ENCODE measurements at regions not wholly inside any gene's neighbourhood (a gene's known extent, or its start where the extent isn't known, plus 50 kb on each side); places are given as distances from the start of the nearest gene placed in this dataset.
"Not testable (repeated sequence)": the region's sequence is repeated elsewhere in the genome, so short reads cannot be mapped to it uniquely, and the experiment has no call there.

- Mint-ChIP-seq H3K27me3 (no peaks in the 10 kb centered on the region), H3K4me1 (no peaks in the 10 kb centered on the region), H3K4me3 (no peak overlapping the region), H3K36me3 (no peaks in the 10 kb centered on the region), H3K27ac (no peak overlapping the region), H3K9me3 (peaks cover 8% of the 10 kb centered on the region)
- ATAC-seq = no peak
These were observed 466.9 kb upstream of the NRSN1 start for GRCh38 chr6:23659125-23659524.

- Mint-ChIP-seq H3K4me1 (no peaks in the 10 kb centered on the region), H3K36me3 (no peaks in the 10 kb centered on the region), H3K27me3 (no peaks in the 10 kb centered on the region), H3K4me3 (no peak overlapping the region), H3K27ac (no peak overlapping the region), H3K9me3 (peaks cover 14% of the 10 kb centered on the region)
- no peak for ATAC-seq
These were observed 464.5 kb upstream of the NRSN1 start for GRCh38 chr6:23661549-23661948.

GRCh38 chr6:23663096-23663495 is 462.9 kb upstream of the NRSN1 start:
- ATAC-seq = no peak
- Mint-ChIP-seq H3K36me3 (no peaks in the 10 kb centered on the region), H3K27me3 (no peaks in the 10 kb centered on the region)

GRCh38 chr6:23663652-23664051 is 462.4 kb upstream of the NRSN1 start:
- Mint-ChIP-seq H3K36me3 (no peaks in the 10 kb centered on the region), H3K4me3 (no peak overlapping the region), H3K4me1 (no peaks in the 10 kb centered on the region), H3K27me3 (no peaks in the 10 kb centered on the region), H3K9me3 (peaks cover 16% of the 10 kb centered on the region), H3K27ac (no peak overlapping the region)
- ATAC-seq = no peak

More at GRCh38 chr6:23663096-23663495, 462.9 kb upstream of the NRSN1 start:
- no peak overlapping the region for H3K27ac Mint-ChIP-seq
- no peak overlapping the region for H3K4me3 Mint-ChIP-seq
- no peaks in the 10 kb centered on the region for H3K4me1 Mint-ChIP-seq
- H3K9me3 Mint-ChIP-seq = peaks cover 16% of the 10 kb centered on the region

- not testable (repeated sequence) for H3K36me3 Mint-ChIP-seq, H3K4me3 Mint-ChIP-seq, H3K27me3 Mint-ChIP-seq, H3K4me1 Mint-ChIP-seq, ATAC-seq, H3K27ac Mint-ChIP-seq
- peaks cover 25% of the 10 kb centered on the region for H3K9me3 Mint-ChIP-seq
These were observed 460.1 kb upstream of the NRSN1 start for GRCh38 chr6:23665911-23666310.

- H3K4me3 Mint-ChIP-seq = no peak overlapping the region
- H3K4me1 Mint-ChIP-seq = no peaks in the 10 kb centered on the region
- peaks cover 5% of the 10 kb centered on the region for H3K36me3 Mint-ChIP-seq
- H3K27ac Mint-ChIP-seq = no peak overlapping the region
- peaks cover 46% of the 10 kb centered on the region for H3K9me3 Mint-ChIP-seq
- no peak for ATAC-seq
- H3K27me3 Mint-ChIP-seq = no peaks in the 10 kb centered on the region
These were observed 453.3 kb upstream of the NRSN1 start for GRCh38 chr6:23672737-23673136.

GRCh38 chr6:23678626-23679025 is 447.4 kb upstream of the NRSN1 start:
- H3K36me3 Mint-ChIP-seq = no peaks in the 10 kb centered on the region
- H3K9me3 Mint-ChIP-seq = peaks cover 12% of the 10 kb centered on the region

GRCh38 chr6:23681743-23682142 is 444.3 kb upstream of the NRSN1 start:
- Mint-ChIP-seq H3K36me3 (no peaks in the 10 kb centered on the region), H3K27me3 (no peaks in the 10 kb centered on the region), H3K4me1 (no peaks in the 10 kb centered on the region), H3K27ac (no peak overlapping the region), H3K4me3 (no peak overlapping the region), H3K9me3 (peaks cover 5% of the 10 kb centered on the region)
- no peak for ATAC-seq

More at GRCh38 chr6:23678626-23679025, 447.4 kb upstream of the NRSN1 start:
- no peaks in the 10 kb centered on the region for H3K27me3 Mint-ChIP-seq
- no peak for ATAC-seq
- no peaks in the 10 kb centered on the region for H3K4me1 Mint-ChIP-seq
- H3K27ac Mint-ChIP-seq = no peak overlapping the region
- H3K4me3 Mint-ChIP-seq = no peak overlapping the region

GRCh38 chr6:23688650-23689049 is 437.4 kb upstream of the NRSN1 start:
- no peak for ATAC-seq
- Mint-ChIP-seq H3K36me3 (no peaks in the 10 kb centered on the region), H3K27me3 (no peaks in the 10 kb centered on the region), H3K4me3 (no peak overlapping the region), H3K9me3 (peaks cover 8% of the 10 kb centered on the region), H3K27ac (no peak overlapping the region), H3K4me1 (no peaks in the 10 kb centered on the region)

- H3K27me3 Mint-ChIP-seq = no peaks in the 10 kb centered on the region
- no peak overlapping the region for H3K27ac Mint-ChIP-seq
- no peak for ATAC-seq
- H3K4me3 Mint-ChIP-seq = no peak overlapping the region
- no peaks in the 10 kb centered on the region for H3K4me1 Mint-ChIP-seq
- H3K36me3 Mint-ChIP-seq = no peaks in the 10 kb centered on the region
- peaks cover 3% of the 10 kb centered on the region for H3K9me3 Mint-ChIP-seq
These were observed 435.5 kb upstream of the NRSN1 start for GRCh38 chr6:23690453-23691049.

- H3K27ac Mint-ChIP-seq = no peak overlapping the region
- H3K9me3 Mint-ChIP-seq = peaks cover 3% of the 10 kb centered on the region
- H3K27me3 Mint-ChIP-seq = no peaks in the 10 kb centered on the region
- no peaks in the 10 kb centered on the region for H3K4me1 Mint-ChIP-seq
- ATAC-seq = no peak
- no peak overlapping the region for H3K4me3 Mint-ChIP-seq
- H3K36me3 Mint-ChIP-seq = no peaks in the 10 kb centered on the region
These were observed 433.8 kb upstream of the NRSN1 start for GRCh38 chr6:23692184-23692583.

- Mint-ChIP-seq H3K4me1 (no peaks in the 10 kb centered on the region), H3K36me3 (no peaks in the 10 kb centered on the region), H3K27me3 (no peaks in the 10 kb centered on the region), H3K4me3 (no peak overlapping the region), H3K27ac (no peak overlapping the region), H3K9me3 (peaks cover 5% of the 10 kb centered on the region)
- ATAC-seq = no peak
These were observed 429.0 kb upstream of the NRSN1 start for GRCh38 chr6:23696992-23697391.

GRCh38 chr6:23704479-23705052 is 421.4 kb upstream of the NRSN1 start:
- Mint-ChIP-seq H3K4me3 (no peak overlapping the region), H3K4me1 (no peaks in the 10 kb centered on the region), H3K27ac (no peak overlapping the region), H3K27me3 (no peaks in the 10 kb centered on the region), H3K36me3 (no peaks in the 10 kb centered on the region), H3K9me3 (peaks cover 11% of the 10 kb centered on the region)
- ATAC-seq = no peak

GRCh38 chr6:23705697-23706096 is 420.3 kb upstream of the NRSN1 start:
- Mint-ChIP-seq H3K4me1 (no peaks in the 10 kb centered on the region), H3K4me3 (no peak overlapping the region), H3K27me3 (no peaks in the 10 kb centered on the region), H3K9me3 (peaks cover 11% of the 10 kb centered on the region), H3K36me3 (no peaks in the 10 kb centered on the region), H3K27ac (no peak overlapping the region)
- no peak for ATAC-seq

- ATAC-seq = no peak
- Mint-ChIP-seq H3K36me3 (no peaks in the 10 kb centered on the region), H3K4me1 (no peaks in the 10 kb centered on the region), H3K4me3 (no peak overlapping the region), H3K9me3 (peaks cover 7% of the 10 kb centered on the region), H3K27ac (no peak overlapping the region), H3K27me3 (no peaks in the 10 kb centered on the region)
These were observed 413.3 kb upstream of the NRSN1 start for GRCh38 chr6:23712756-23713155.

- Mint-ChIP-seq H3K27me3 (no peaks in the 10 kb centered on the region), H3K36me3 (no peaks in the 10 kb centered on the region), H3K4me1 (no peaks in the 10 kb centered on the region), H3K9me3 (peaks cover 7% of the 10 kb centered on the region), H3K4me3 (no peak overlapping the region), H3K27ac (no peak overlapping the region)
- no peak for ATAC-seq
These were observed 412.8 kb upstream of the NRSN1 start for GRCh38 chr6:23713211-23713610.
